H1 (cell line): ENCODE measurements at regions not wholly inside any gene's neighbourhood (a gene's known extent, or its start where the extent isn't known, plus 50 kb on each side); places are given as distances from the start of the nearest gene placed in this dataset.

ENCODE experiments used
- CTCF ChIA-PET: fragments of 300-600 bp; sonication (Branson Sonifier 250); formaldehyde crosslinking; loops from one replicate; lab custom pipeline; 2021; ENCODE audit not compliant: partially characterized antibody; lab: Charles Lee
- POLR2A ChIA-PET: fragments of 300-600 bp; sonication (Branson Sonifier 250); formaldehyde crosslinking; loops from one replicate; lab custom pipeline; 2021; ENCODE audit warnings: inconsistent platforms; ENCODE audit not compliant: partially characterized antibody; lab: Charles Lee
- DNase-seq, 2 experiments: peaks; one replicate each; pipeline versions ENCODE4 v3.0.0 to v3.0.0-alpha.2; 2010 to 2022; ENCODE audit warnings: low spot score in 2 of 2, low read depth in 1 of 2, mixed read lengths in 1 of 2
- FAIRE-seq: peaks from 2 replicates; lab custom pipeline; 2011; peaks lifted over from hg19 to GRCh38; lab: Jason Lieb, UNC
- H2AFZ ChIP-seq: 2 replicates; pipeline ENCODE4 v1.8.1; 2012; ENCODE audit warnings: low read length, inconsistent platforms
- H2AK5ac ChIP-seq: 2 replicates; pipeline ENCODE4 v1.6.1; 2013; ENCODE audit warnings: low read depth, low read length
- H2BK120ac ChIP-seq: replicated peaks from 2 replicates; pipeline ENCODE3; 2013; ENCODE audit warnings: low read depth, low read length, inconsistent platforms
- H2BK12ac ChIP-seq: 2 replicates; pipeline ENCODE4 v1.6.1; 2013; ENCODE audit warnings: low read depth, low read length
- H2BK15ac ChIP-seq: 2 replicates; pipeline ENCODE4 v1.6.1; 2013; ENCODE audit warnings: low read length
- H2BK20ac ChIP-seq: 2 replicates; pipeline ENCODE4 v1.6.1; 2013; ENCODE audit warnings: low read length
- H2BK5ac ChIP-seq: 2 replicates; pipeline ENCODE4 v1.6.1; 2013; ENCODE audit warnings: low read depth, low read length
- H3K14ac ChIP-seq: 2 replicates; pipeline ENCODE4 v1.6.1; 2013; ENCODE audit warnings: inconsistent platforms; ENCODE audit not compliant: insufficient read length
- H3K18ac ChIP-seq: 2 replicates; pipeline ENCODE4 v1.6.1; 2013; ENCODE audit warnings: low read length; ENCODE audit errors: extremely low read depth
- H3K23ac ChIP-seq: 2 replicates; pipeline ENCODE4 v1.6.1; 2013; ENCODE audit warnings: inconsistent platforms; ENCODE audit not compliant: insufficient read length
- H3K23me2 ChIP-seq: 2 replicates; pipeline ENCODE4 v1.6.1; 2013; ENCODE audit warnings: low read depth, low read length
- H3K27ac ChIP-seq: 2 replicates; pipeline ENCODE4 v1.6.1; 2011; ENCODE audit warnings: low read depth, low read length, inconsistent platforms
- H3K27me3 ChIP-seq, 4 experiments: replicated peaks in 1 of 4; 1 replicate in 1 of 4; 2 replicates in 3 of 4; pipeline versions ENCODE4 v1.6.1 to v1.8.1; 2011 to 2013; ENCODE audit warnings: low read length in 3 of 4, mild to moderate bottlenecking in 3 of 4, inconsistent platforms in 2 of 4, mixed read lengths in 2 of 4, moderate library complexity in 1 of 4; ENCODE audit not compliant: control insufficient read depth in 3 of 4, insufficient read depth in 3 of 4; ENCODE audit errors: extremely low read depth in 1 of 4
- H3K36me3 ChIP-seq, 4 experiments: 2 replicates each; pipeline versions ENCODE4 v1.6.1 to v1.8.1; 2011 to 2013; ENCODE audit warnings: mild to moderate bottlenecking in 4 of 4, low read length in 3 of 4, moderate library complexity in 2 of 4, control low read depth in 1 of 4, inconsistent platforms in 1 of 4; ENCODE audit not compliant: insufficient read depth in 4 of 4, control insufficient read depth in 2 of 4
- H3K4ac ChIP-seq: replicated peaks from 2 replicates; pipeline ENCODE3; 2013; ENCODE audit warnings: low read length, low read depth, mixed read lengths, inconsistent platforms; ENCODE audit not compliant: insufficient read length
- H3K4me1 ChIP-seq, 4 experiments: replicated peaks in 1 of 4; 1 replicate in 1 of 4; 2 replicates in 3 of 4; pipeline versions ENCODE4 v1.6.1 to v1.8.1; 2011 to 2013; ENCODE audit warnings: low read length in 3 of 4, inconsistent platforms in 2 of 4, mixed read lengths in 1 of 4; ENCODE audit not compliant: insufficient read depth in 4 of 4, control insufficient read depth in 3 of 4
- H3K4me2 ChIP-seq, 2 experiments: 2 replicates each; pipeline versions ENCODE4 v1.6.1 to v1.8.1; 2011 to 2013; ENCODE audit warnings: low read depth in 2 of 2, low read length in 2 of 2, control low read depth in 1 of 2, inconsistent platforms in 1 of 2, mild to moderate bottlenecking in 1 of 2; ENCODE audit not compliant: insufficient read depth in 1 of 2
- H3K4me3 ChIP-seq, 4 experiments: fragments of 200-600, 300-600 bp in 1 of 4; sonication (generic), shearing (Covaris generic), sonication (Bioruptor Twin) in 1 of 4; 2 replicates each; pipeline versions ENCODE4 v1.5.1 to v1.8.1; 2011 to 2016; ENCODE audit warnings: low read length in 4 of 4, low read depth in 3 of 4, control low read depth in 2 of 4, inconsistent platforms in 2 of 4, mild to moderate bottlenecking in 2 of 4, mixed read lengths in 1 of 4, moderate library complexity in 1 of 4; ENCODE audit not compliant: insufficient read depth in 2 of 4; ENCODE audit errors: extremely low read depth in 1 of 4
- H3K56ac ChIP-seq: replicated peaks from 2 replicates; pipeline ENCODE3; 2013; ENCODE audit warnings: low read depth, mild to moderate bottlenecking, mixed read lengths, low read length, inconsistent platforms; ENCODE audit not compliant: insufficient read length
- H3K79me1 ChIP-seq: 2 replicates; pipeline ENCODE4 v1.6.1; 2013; ENCODE audit warnings: low read depth, low read length, control low read depth
- H3K79me2 ChIP-seq, 2 experiments: 2 replicates each; pipeline versions ENCODE4 v1.6.1 to v1.8.1; 2012 to 2013; ENCODE audit warnings: low read length in 2 of 2, mild to moderate bottlenecking in 2 of 2, inconsistent platforms in 1 of 2; ENCODE audit not compliant: insufficient read depth in 2 of 2, control insufficient read depth in 1 of 2
- H3K9ac ChIP-seq, 4 experiments: replicated peaks in 1 of 4; 1 replicate in 1 of 4; 2 replicates in 3 of 4; pipeline versions ENCODE4 v1.6.1 to v1.8.1; 2011 to 2013; ENCODE audit warnings: low read depth in 3 of 4, low read length in 3 of 4, control low read depth in 2 of 4, mild to moderate bottlenecking in 2 of 4, moderate library complexity in 2 of 4, inconsistent platforms in 1 of 4; ENCODE audit errors: extremely low read depth in 1 of 4
- H3K9me3 ChIP-seq, 2 experiments: 2 replicates each; pipeline versions ENCODE4 v1.6.1 to v1.8.1; 2012 to 2013; ENCODE audit warnings: mild to moderate bottlenecking in 2 of 2, moderate library complexity in 2 of 2, control low read depth in 1 of 2, inconsistent platforms in 1 of 2, low read depth in 1 of 2, low read length in 1 of 2, mixed read lengths in 1 of 2; ENCODE audit not compliant: insufficient read depth in 2 of 2
- H4K20me1 ChIP-seq, 2 experiments: replicated peaks in 1 of 2; 2 replicates each; pipeline versions ENCODE3 to v1.8.1; 2011 to 2013; ENCODE audit warnings: inconsistent platforms in 2 of 2, low read length in 2 of 2, mild to moderate bottlenecking in 1 of 2; ENCODE audit not compliant: insufficient read depth in 2 of 2, control insufficient read depth in 1 of 2
- H4K5ac ChIP-seq: 2 replicates; pipeline ENCODE4 v1.6.1; 2013; ENCODE audit warnings: low read length, low read depth, mixed read lengths, inconsistent platforms; ENCODE audit not compliant: insufficient read length
- H4K8ac ChIP-seq: 2 replicates; pipeline ENCODE4 v1.8.0; 2013; ENCODE audit warnings: mild to moderate bottlenecking, moderate library complexity, low read length, inconsistent platforms; ENCODE audit not compliant: insufficient read depth; ENCODE audit errors: extremely low read depth
- H4K91ac ChIP-seq: replicated peaks from 2 replicates; pipeline ENCODE3; 2013; ENCODE audit warnings: low read length, mixed read lengths, inconsistent platforms; ENCODE audit not compliant: insufficient read length
- ASH2L ChIP-seq: fragments of 200-600, 300-600 bp; sonication (generic); IDR thresholded peaks from one replicate; pipeline ENCODE4 v1.7.1; 2017; ENCODE audit warnings: low read length
- CBX8 ChIP-seq: fragments of 300-800, 300-1000 bp; sonication (generic); IDR thresholded peaks from 2 replicates; pipeline ENCODE4 v1.7.1; 2016; ENCODE audit warnings: low read depth, low read length, borderline replicate concordance
- CHD2 ChIP-seq: IDR thresholded peaks from 2 replicates; pipeline ENCODE4 v1.6.1; 2012; ENCODE audit warnings: low read length, improper control_type of control experiment
- CTBP2 ChIP-seq: IDR thresholded peaks from 2 replicates; pipeline ENCODE4 v1.7.0; 2011; ENCODE audit warnings: borderline replicate concordance, mild to moderate bottlenecking, moderate library complexity, mixed read lengths, low read length; ENCODE audit not compliant: insufficient read depth, insufficient read length
- FOSL1 ChIP-seq: IDR thresholded peaks from 2 replicates; pipeline ENCODE4 v1.6.1; 2011; ENCODE audit warnings: mild to moderate bottlenecking, low read depth, low read length, moderate library complexity; ENCODE audit not compliant: insufficient read depth
- HDAC2 ChIP-seq, 2 experiments: fragments of 300-600 bp in 1 of 2; sonication (generic) in 1 of 2; IDR thresholded peaks; 2 replicates each; pipeline ENCODE4 v1.6.1; 2011 to 2012; ENCODE audit warnings: low read depth in 2 of 2, low read length in 2 of 2, mild to moderate bottlenecking in 2 of 2, moderate library complexity in 2 of 2, borderline replicate concordance in 1 of 2, inconsistent platforms in 1 of 2
- KDM1A ChIP-seq: fragments of 200-600, 300-600 bp; sonication (generic); IDR thresholded peaks from 2 replicates; pipeline ENCODE4 v1.7.1; 2016; ENCODE audit warnings: mild to moderate bottlenecking, low read length, borderline replicate concordance
- MAFK ChIP-seq: IDR thresholded peaks from 2 replicates; pipeline ENCODE4 v1.6.1; 2012; ENCODE audit warnings: low read depth, mild to moderate bottlenecking, improper control_type of control experiment, low read length
- RBBP5 ChIP-seq: IDR thresholded peaks from 2 replicates; pipeline ENCODE4 v1.7.1; 2012; ENCODE audit warnings: low read depth, mild to moderate bottlenecking, inconsistent platforms, low read length, moderate library complexity, borderline replicate concordance
- TCF12 ChIP-seq: IDR thresholded peaks from 2 replicates; pipeline ENCODE4 v1.6.1; 2011; ENCODE audit warnings: low read depth, mild to moderate bottlenecking, low read length
- WGBS, 2 experiments: shearing (Covaris generic) in 1 of 2; methylation state at CpG; one replicate each; pipeline versions ENCODE4 v1.1.6 to v1.1.7; 2013 to 2015; ENCODE audit warnings: low lambda C conversion rate in 2 of 2, mixed read lengths in 2 of 2, inconsistent platforms in 1 of 2, low coverage in 1 of 2, missing lambda C conversion rate in 1 of 2; ENCODE audit not compliant: insufficient replicate concordance in 2 of 2, insufficient coverage in 1 of 2, insufficient read length in 1 of 2; ENCODE audit errors: extremely low coverage in 1 of 2, missing lambda C conversion rate in 1 of 2; 5-methylcytosine and 5-hydroxymethylcytosine counted together

DNA sequence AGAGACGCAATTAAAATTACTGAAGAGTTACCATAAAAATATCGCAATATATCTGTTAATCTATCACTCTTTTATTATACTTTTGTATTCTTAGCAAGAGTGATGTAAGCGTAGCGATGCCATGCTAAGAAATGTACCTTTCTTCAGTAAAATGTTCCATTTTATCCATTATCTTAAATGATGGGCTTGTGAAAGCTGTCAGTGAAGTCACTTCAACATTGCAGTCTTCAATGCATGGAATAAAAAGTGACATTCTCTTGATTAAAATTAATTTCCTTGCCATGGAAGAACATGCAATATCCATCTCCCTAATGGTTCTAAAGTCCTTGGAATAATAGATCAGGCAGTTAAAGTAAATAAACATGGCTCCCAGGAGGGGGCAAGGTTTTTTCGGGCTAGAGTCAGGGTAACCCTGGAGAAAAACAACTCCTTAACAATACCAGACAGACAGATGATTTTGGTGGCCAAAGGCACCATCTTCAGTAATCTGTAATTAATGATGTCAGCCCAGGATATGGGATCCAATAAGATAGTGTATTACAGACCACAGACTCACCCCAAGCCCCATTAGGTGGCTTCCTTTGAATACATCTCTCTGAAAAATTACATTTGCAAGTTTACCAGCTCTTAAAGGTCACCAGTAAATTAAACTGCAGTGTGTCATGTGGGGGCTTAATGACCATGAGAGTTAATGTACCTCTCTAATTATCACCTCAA, 677.1 kb downstream of the DTWD2 start:
- H3K27ac ChIP-seq: no peak overlapping the region
- H3K79me1 ChIP-seq: no peaks in the 10 kb centered on the region
- H3K18ac ChIP-seq: no peak overlapping the region
- H3K9ac ChIP-seq: no peak overlapping the region
- no peaks in the 10 kb centered on the region for H3K23me2 ChIP-seq
- H2BK5ac ChIP-seq: no peak overlapping the region
- H3K79me2 ChIP-seq: no peaks in the 10 kb centered on the region
- no peak for TF ChIP-seq TCF12
- no peak for TF ChIP-seq ASH2L
- no peak for TF ChIP-seq FOSL1
- no peak for TF ChIP-seq MAFK
- no peak for TF ChIP-seq CHD2
- no peak for TF ChIP-seq CBX8
- TF ChIP-seq KDM1A: no peak
- no peak for TF ChIP-seq CTBP2
- TF ChIP-seq HDAC2 (IDR thresholded peaks at IDR 0.05; ENCODE audit: borderline replicate concordance in 1 of 2, low read depth in 2 of 2, low read length in 2 of 2): no peak
- TF ChIP-seq RBBP5: no peak
- WGBS, 2 experiments: 92% methylated on average over 5 of the region's 5 CpGs; no CpG with 5 or more reads in 1 of the 2 experiments
- no peak overlapping the region for H4K5ac ChIP-seq
- no peaks in the 10 kb centered on the region for H3K36me3 ChIP-seq
- H2BK120ac ChIP-seq: no peak overlapping the region
- no peak overlapping the region for H3K4me3 ChIP-seq
- no peaks in the 10 kb centered on the region for H3K9me3 ChIP-seq
- no peak overlapping the region for H2BK20ac ChIP-seq
- no peaks in the 10 kb centered on the region for H3K27me3 ChIP-seq
- no peak overlapping the region for H4K8ac ChIP-seq
- no peak overlapping the region for H2AFZ ChIP-seq
- CTCF ChIA-PET: no interaction called here
- H3K56ac ChIP-seq: no peak overlapping the region
- no peaks in the 10 kb centered on the region for H4K20me1 ChIP-seq
- H3K4me1 ChIP-seq: peaks cover 0 to 4% (median 0%) of the 10 kb centered on the region in 4 experiments; a peak in 1 of 7 replicates
- H4K91ac ChIP-seq: no peak overlapping the region
- no peak overlapping the region for H3K23ac ChIP-seq
- H2AK5ac ChIP-seq: no peak overlapping the region
- DNase-seq: no peak
- no peak overlapping the region for H2BK12ac ChIP-seq
- H3K14ac ChIP-seq: no peak overlapping the region
- no peak overlapping the region for H3K4me2 ChIP-seq
- no peak overlapping the region for H3K4ac ChIP-seq
- POLR2A ChIA-PET: no interaction called here
- no peak for FAIRE-seq
- no peak overlapping the region for H2BK15ac ChIP-seq
